ENCODE measurements at regions not wholly inside any gene's neighbourhood (a gene's known extent, or its start where the extent isn't known, plus 50 kb on each side); places are given as distances from the start of the nearest gene placed in this dataset.

DNA sequence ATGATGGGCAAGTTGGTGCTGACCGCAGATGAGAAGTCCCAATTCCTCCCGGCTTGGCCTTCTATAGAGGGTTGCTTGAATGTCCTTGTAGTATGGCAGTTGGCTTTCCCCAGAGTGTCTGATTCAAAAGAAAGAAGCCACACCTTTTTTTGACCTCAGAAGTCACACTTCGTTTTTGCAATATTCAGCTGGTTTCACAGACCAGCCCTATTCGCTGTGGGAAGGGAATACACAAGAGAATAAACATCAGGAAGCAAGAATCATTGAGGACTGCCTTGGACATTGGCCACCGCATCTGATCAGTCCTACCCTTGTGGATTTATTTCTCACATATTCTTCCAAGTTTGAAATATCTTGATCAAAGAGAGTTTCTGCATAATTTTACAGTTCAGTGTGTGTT is 228.6 kb upstream of the SUCLG2 start:
- H3K27me3 ChIP-seq = no peaks in the 10 kb centered on the region
- TF ChIP-seq POLR2A (IDR thresholded peaks at IDR 0.05) = no peak
- TF ChIP-seq, protein P1, sequence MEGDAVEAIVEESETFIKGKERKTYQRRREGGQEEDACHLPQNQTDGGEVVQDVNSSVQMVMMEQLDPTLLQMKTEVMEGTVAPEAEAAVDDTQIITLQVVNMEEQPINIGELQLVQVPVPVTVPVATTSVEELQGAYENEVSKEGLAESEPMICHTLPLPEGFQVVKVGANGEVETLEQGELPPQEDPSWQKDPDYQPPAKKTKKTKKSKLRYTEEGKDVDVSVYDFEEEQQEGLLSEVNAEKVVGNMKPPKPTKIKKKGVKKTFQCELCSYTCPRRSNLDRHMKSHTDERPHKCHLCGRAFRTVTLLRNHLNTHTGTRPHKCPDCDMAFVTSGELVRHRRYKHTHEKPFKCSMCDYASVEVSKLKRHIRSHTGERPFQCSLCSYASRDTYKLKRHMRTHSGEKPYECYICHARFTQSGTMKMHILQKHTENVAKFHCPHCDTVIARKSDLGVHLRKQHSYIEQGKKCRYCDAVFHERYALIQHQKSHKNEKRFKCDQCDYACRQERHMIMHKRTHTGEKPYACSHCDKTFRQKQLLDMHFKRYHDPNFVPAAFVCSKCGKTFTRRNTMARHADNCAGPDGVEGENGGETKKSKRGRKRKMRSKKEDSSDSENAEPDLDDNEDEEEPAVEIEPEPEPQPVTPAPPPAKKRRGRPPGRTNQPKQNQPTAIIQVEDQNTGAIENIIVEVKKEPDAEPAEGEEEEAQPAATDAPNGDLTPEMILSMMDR (IDR thresholded peaks at IDR 0.05) = no peak
- no peaks in the 10 kb centered on the region for H3K36me3 ChIP-seq
- no peak for DNase-seq
- no peaks in the 10 kb centered on the region for H3K9me3 ChIP-seq
- H3K4me1 ChIP-seq = no peaks in the 10 kb centered on the region
- H3K27ac ChIP-seq = no peak overlapping the region
- H3K4me3 ChIP-seq = no peak overlapping the region

DNA sequence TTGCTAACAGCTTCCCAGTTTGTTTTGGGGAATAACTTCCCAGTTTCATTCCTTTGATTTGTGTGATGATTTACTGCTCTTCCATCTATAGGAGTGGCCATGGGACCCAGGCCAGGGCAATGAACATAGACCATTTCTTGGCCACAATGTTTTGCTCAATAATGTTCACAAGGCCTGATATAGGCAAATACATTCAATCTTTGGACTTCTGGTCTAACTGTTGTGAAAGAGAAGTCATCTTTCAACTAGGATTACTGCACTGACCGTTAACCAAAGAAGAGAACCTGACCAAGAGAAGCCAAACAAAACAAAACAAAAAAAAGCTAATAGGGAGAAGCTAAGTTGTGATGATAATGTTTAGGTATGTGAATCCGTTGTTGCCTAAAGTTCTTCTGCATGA is 221.8 kb upstream of the SUCLG2 start:
- TF ChIP-seq, protein P1 (IDR thresholded peaks at IDR 0.05) = no peak
- TF ChIP-seq POLR2A (IDR thresholded peaks at IDR 0.05) = no peak
- Histone ChIP-seq H3K27me3 (no peaks in the 10 kb centered on the region), H3K36me3 (no peaks in the 10 kb centered on the region), H3K27ac (no peak overlapping the region), H3K9me3 (no peaks in the 10 kb centered on the region), H3K4me1 (no peaks in the 10 kb centered on the region), H3K4me3 (no peak overlapping the region)
- no peak for DNase-seq

DNA sequence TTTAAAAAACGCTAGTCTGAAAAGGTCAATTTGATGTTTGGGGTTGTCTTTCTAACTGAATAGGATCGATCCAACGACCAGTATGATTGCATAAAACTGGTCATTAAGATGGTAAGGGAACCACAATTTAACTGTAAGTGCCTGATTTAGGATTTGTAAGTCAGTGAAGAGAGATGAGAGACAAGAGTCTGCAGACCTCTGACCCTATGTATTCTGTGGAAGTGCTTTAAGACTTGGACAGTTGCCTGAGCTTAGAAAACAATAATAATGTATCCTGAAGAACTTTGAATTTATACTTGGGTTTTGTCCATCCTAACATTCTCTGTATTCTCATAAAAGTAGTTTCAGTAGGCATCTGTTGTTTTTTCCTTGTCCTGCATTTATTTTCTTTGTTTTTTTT is 221.4 kb upstream of the SUCLG2 start:
- Histone ChIP-seq H3K9me3 (no peaks in the 10 kb centered on the region), H3K4me1 (no peaks in the 10 kb centered on the region), H3K4me3 (no peak overlapping the region), H3K27me3 (no peaks in the 10 kb centered on the region), H3K27ac (no peak overlapping the region), H3K36me3 (no peaks in the 10 kb centered on the region)
- no peak for TF ChIP-seq POLR2A (IDR thresholded peaks at IDR 0.05)
- TF ChIP-seq, protein P1 (IDR thresholded peaks at IDR 0.05) = no peak
- DNase-seq = no peak

DNA sequence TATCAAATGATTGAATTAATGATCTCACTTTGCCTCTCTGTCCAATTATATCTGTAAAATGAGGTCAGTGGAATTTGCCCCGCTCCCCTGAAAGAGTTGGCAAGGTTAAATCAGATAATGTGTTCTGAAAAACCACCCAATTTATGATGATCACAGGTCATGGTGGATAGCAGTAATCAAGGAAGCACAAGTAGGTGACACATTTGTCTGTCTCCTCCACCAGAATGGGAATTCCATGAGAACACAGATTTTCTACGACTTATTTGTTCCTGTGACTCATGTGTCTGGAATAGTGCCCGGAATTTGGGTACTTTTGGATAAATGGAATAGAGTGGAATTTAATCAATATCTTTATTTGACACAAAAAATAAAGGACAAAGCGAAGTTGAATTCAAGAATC is 220.9 kb upstream of the SUCLG2 start:
- DNase-seq = peak in 1 of 3 donors; percentile 47
- H3K27ac ChIP-seq = no peak overlapping the region
- no peak overlapping the region for H3K4me3 ChIP-seq
- H3K36me3 ChIP-seq = no peaks in the 10 kb centered on the region
- H3K9me3 ChIP-seq = no peaks in the 10 kb centered on the region
- no peaks in the 10 kb centered on the region for H3K4me1 ChIP-seq
- no peak for TF ChIP-seq POLR2A (IDR thresholded peaks at IDR 0.05)
- TF ChIP-seq, protein P1 (IDR thresholded peaks at IDR 0.05) = no peak
- no peaks in the 10 kb centered on the region for H3K27me3 ChIP-seq

DNA sequence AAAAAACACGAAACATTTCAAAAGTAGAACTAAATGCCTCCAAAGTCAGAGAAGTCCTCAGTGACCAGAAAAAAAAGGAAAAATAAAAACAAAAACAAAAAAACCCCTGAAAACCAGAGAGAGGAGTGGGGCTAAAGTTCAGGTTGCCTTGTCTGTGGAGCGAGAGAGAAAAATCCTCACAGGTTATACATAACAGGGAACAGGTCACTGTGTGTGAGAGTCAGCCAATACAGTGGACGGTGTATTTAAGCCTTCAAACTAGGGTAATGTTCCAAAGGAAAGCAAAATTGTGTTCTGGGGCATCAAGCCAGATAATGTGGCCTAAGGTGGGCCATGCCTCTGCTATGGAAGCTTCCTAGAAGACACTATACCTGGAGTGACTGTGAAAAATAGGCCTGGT is 216.1 kb upstream of the SUCLG2 start:
- no peak overlapping the region for H3K27ac ChIP-seq
- TF ChIP-seq, protein P1 (IDR thresholded peaks at IDR 0.05) = no peak
- TF ChIP-seq POLR2A (IDR thresholded peaks at IDR 0.05) = no peak
- H3K36me3 ChIP-seq = no peaks in the 10 kb centered on the region
- H3K4me3 ChIP-seq = no peak overlapping the region
- H3K9me3 ChIP-seq = no peaks in the 10 kb centered on the region
- H3K4me1 ChIP-seq = no peaks in the 10 kb centered on the region
- no peak for DNase-seq
- no peaks in the 10 kb centered on the region for H3K27me3 ChIP-seq

DNA sequence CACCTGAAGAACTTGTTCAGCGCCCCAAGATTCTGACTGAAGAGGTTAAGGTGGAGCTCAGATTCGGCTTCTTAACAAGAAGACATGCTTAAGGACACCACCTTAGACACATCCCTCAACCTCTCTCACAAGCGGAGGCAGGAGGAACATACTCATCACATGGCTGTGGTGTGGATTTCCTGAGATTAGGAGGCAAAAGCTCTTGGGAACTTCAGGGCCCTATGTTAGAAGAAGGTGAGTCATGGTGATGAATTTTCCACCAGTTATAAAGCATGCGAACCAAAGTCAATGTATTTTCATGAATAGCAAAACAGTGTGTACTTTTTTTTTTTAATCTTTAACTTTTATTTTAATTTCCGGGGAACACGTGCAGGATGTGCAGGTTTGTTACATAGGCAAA is 212.2 kb upstream of the SUCLG2 start:
- Histone ChIP-seq H3K4me3 (no peak overlapping the region), H3K9me3 (no peaks in the 10 kb centered on the region), H3K27me3 (no peaks in the 10 kb centered on the region), H3K36me3 (no peaks in the 10 kb centered on the region), H3K4me1 (no peaks in the 10 kb centered on the region), H3K27ac (no peak overlapping the region)
- no peak for DNase-seq
- TF ChIP-seq POLR2A (IDR thresholded peaks at IDR 0.05) = no peak
- TF ChIP-seq, protein P1 (IDR thresholded peaks at IDR 0.05) = no peak

All from Peyer's patch (tissue), 4 donors.